GM19025 (cell line): ENCODE measurements at regions not wholly inside any gene's neighbourhood (a gene's known extent, or its start where the extent isn't known, plus 50 kb on each side); places are given as distances from the start of the nearest gene placed in this dataset.
A peak's percentile ranks its signal among the peaks of the same experiment; 100 is the strongest.
"Not testable (repeated sequence)": the region's sequence is repeated elsewhere in the genome, so short reads cannot be mapped to it uniquely, and the experiment has no call there.

ENCODE experiments used
- ATAC-seq: cut with Tn5 transposase; IDR thresholded peaks from one replicate; pipeline ENCODE4 v1.9.1; 2021; ENCODE audit warnings: mild to moderate bottlenecking, low read depth, moderate library complexity; ENCODE audit not compliant: unreplicated experiment

DNA sequence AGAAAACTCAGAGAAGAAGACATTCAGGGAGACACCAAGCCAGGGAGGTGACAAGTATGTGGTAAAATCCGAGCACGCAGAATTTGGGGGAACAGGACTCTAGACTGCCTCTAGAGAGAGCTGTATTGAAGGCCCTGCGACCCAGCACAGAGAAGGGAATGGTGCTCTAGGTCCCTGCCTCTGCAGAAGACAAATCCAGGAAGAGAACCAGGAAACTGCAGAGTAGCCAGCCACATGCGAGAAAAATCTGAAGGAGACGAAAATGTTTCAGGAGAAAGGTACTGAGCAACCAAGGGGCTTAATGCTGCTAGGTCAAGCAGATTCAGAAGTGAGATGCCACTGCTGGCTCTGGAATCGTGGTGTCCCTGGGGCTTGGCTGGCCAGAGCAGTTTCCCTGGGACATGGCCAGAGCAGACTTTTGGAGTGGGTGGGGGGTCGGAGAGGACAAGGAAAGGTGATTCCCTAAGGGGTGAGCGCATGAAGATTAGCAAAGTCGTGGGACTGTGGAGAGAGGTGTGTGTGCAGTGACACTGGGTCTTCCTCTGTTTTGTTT, 158.0 kb upstream of the KLF6 start:
- no peak for ATAC-seq

DNA sequence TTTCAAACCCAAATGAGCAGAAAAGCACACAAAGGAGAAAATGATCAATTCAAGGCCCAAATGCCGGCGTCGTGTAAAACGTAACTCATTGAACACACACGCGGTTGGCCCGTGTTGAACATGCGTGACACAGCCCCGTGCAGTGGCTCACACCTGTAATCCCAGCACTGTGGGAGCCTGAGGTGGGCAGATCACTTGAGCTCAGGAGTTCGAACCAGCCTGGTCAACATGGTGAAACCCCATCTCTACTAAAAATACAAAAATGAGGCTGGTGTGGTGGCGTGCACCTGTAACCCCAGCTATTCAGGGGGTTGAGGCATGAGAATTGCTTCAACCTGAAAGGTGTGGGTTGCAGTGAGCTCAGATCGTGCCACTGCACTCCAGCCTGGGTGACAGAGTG, 156.7 kb upstream of the KLF6 start:
- no peak for ATAC-seq

DNA sequence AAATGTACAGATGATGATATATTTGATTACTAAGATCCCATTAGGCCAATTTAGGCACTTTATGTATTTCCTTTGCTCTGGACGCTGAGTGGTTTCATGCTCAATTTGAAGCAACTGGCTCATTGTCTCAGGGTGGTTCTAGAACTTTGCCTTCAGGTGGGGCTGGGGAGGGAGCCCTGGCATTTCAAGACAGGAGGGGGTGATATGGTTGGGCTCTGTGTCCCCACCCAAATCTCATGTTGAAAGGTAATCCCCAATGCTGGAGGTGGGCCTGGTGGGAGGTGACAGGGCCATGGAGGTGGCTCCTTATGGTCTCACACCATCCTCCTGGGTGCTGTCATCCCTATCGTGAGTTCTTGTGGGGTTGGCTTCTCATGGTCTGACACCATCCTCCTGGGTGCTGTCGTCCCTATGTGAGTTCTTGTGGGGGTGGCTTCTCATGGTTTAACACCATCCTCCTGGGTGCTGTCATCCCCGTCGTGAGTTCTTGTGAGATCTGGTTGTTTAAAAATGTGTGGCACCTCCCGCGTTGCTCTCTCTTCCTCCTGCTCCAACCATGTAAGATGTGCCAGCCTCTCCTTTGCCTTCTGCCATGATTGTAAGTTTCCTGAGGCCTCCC, 151.5 kb upstream of the KLF6 start:
- ATAC-seq = no peak

DNA sequence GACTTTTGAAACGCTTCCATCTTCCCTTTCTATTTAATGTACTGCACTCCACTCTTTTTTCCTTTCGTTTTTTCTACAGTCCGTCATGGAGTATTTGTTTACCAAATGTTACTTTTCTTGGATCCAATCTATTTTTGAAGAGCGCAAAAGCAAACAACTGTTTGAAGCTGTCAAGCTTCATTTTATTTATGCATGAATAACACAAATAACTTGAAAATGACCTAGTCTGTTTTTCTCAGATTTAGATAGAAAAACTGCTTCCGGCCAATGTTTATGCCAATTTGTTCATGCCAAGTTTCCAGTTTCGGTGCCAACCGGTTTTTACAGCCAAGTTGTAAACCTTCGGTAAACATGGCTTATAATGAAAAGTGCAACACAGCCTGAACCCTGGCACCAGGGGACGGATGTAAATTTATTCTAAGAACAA, 150.9 kb upstream of the KLF6 start:
- ATAC-seq = no peak

DNA sequence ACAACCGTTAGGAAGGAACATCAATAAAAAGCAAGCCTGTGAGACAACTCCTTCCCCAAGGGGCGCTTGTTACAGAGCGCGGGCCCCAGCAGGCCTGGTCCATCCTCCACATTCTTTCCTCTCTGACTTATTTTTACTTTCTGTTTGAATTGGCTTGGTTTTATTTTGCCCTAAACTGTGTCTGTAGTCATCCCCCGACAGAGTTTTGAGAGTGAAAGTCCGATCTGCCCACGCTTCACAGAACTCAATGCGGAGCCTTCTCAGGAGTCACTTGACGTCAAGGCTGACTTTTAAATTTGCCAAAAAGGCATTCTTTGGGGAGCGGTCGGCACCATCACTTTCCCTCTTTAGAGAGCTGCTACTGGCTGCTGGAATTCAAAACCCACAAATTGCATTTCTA, 150.1 kb upstream of the KLF6 start:
- peak; percentile 97 for ATAC-seq

DNA sequence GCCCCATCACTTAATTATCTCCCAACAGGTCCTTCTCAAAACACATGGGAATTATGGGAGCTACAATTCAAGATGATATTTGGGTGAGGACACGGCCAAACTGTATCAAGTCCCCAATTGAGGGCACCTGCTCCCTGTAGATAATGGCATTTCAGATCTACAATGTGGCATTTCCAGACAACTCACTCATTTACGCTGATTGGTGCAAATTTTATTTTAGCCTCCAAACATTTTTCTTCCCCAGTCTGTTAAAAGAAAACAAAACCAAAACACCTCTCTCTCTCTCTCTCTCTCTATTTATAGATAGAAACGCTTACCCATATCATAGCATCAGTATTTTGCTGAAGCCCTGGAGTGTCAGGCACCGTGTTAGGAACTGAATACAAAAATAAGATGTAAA, 148.7 kb upstream of the KLF6 start:
- ATAC-seq = no peak

DNA sequence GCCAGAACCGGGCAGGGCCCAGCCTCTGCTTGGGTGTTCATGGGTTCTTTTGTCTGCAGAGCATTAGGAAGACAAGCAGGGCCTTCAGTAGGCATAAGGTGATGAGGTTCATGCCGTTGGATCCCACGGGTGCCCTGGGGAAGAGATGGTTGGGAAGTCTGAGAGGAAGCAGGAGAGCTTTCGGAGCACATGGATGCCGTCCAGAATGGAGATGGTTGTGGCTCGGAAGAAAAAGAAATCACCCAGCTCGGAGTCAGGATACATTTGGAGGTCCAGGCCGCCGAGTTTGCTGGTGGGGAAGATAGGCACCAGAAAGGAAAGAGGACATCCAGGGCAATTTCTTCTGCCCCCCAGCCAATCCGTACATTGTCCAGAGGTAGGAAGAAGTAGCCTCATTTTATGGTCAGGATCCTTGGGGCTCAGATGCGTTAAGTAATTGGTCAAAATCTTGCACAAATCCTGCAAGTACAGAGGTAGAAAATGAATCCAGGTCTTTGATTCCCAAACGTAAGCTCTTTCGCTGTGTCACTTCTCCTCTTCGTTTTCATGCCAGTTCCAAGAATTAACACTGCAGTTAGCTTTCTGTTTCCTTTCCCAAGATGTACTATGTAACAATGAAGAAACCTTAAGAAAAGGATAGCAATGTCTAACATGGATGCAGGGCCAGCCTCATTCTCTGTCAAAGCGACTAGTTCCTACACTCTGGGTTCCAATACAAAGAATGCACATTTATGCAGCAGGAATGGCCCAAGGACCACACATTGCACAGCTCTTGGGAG, 147.8 kb upstream of the KLF6 start:
- no peak for ATAC-seq

DNA sequence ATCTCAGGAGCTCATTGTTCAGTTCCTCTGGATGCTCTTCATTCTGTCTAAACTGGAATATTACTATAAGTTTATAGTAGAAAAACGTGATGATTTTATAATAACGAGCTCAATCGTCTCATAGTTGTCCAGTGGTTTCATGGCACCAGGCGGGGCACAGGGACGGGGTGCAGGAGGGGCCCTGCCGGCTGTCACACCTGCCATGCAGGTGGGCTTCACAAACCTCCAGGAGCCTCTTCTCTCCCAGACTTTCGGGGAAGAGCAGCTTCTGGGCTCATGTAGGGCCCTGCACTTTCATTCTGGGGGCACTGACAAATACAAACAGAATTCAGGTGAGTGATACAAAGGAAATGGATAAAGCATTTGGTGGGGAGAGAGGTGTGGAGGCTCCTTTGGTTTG, 146.9 kb upstream of the KLF6 start:
- ATAC-seq = no peak

DNA sequence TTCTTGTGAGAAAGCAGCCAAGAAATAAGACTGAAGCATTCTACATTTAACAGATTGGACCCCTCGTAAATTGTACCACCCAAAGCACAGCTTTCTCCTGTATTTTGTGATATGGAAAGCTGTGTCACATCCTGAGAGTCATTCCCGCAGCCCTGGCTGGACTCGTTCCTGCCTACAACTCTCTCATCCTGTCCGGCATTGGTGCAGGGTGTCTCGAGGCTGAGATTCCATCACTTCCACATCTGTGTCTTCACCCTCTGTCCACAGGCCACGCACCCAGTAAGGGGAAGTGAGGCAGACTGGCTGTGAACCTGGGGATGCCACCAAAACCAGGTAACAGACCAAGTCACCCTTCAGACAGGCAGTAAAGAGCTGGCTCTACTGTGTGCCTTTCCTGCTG, 146.2 kb upstream of the KLF6 start:
- no peak for ATAC-seq

DNA sequence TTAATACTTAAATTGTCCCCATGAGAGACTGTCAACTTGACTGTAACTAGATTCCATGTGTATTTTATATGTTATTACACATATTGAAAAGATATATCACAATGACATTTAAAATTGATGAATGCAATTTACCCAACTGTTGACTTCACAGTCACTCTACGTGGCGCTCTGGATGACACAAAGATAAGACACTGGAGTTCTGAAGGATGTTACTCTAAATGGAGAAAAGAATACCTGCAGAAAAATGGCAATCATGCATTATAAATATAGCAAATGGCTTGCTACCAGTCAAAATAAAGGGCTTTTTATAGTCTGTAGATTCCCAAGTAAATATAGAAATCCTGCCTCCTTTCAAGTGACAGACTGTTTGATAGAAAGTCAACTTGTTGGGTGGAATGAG, 143.6 kb upstream of the KLF6 start:
- ATAC-seq = no peak

DNA sequence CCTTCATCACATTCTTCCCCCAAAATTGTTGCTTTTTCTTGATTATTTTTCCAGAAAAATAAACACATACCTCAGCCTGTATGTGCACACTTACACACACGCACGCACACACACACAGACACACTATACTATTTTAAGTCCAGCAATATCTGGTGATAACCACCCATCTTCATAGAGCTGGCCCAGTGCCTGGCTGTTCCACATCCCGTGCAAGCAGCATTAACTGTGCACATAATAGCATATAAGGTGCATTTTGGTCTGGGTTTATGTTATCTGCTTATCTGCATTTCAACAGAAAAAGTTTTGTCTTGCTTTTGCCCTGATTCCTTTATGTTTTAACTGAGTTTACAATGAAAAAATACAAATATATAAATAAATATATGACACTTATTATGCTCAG, 143.1 kb upstream of the KLF6 start:
- ATAC-seq = no peak

DNA sequence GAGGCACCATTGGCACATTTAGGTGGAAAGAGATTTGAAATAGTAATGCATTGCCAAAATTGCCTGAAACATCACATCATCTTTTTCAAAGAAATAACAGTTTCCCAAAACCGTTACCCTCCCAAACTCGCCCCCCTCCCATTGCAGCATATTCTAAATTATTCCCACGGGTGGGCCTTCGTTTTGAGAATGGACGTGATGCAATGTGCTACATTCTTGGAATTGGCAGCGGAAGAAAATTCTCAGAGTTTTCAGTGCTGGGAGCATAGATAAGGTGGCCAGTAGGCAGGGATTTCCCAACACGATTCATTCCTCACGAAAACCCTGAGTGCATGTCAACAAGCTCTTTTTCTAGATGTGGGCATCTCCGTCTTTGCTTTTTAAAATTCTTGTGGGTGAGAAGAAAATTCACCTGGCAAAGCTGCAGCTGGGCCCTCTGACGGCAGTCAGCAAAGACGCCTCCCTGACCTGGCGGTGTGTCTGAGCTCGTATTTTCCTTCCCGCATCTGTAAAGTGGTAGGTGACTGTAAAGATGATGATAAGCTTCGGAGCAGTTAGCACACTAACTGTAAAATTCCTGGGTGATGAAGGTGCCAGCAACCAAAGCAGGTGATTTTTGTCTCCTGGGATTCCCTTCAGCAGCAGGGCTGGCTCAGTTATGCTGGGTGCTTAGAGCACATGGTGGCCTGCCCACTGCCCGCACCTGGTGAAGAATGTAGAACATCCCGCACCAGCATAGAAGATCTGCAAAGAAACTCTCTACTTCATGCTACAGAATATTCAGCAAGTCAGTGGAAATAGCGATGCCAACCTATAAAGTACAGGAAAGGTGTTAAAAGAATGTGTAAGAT, 141.9 kb upstream of the KLF6 start:
- ATAC-seq = no peak

DNA sequence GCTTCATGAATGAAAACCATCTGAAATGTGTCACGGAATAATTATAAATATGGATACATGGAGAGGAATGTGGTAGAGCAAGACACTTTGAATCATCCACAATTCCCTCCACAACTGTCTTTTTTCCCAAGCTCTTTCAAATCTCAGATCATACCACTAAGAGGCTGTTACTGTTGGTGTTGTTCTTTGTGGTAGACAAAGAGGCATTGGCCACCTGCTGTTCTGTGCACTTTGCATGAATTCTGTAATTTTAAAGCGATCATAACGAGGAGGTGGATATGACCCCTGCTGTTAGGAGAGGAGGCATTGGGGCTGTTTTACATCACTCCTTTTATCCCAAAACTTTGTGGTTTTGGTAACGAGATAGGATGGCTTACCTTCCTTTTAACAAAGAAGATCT, 141.2 kb upstream of the KLF6 start:
- ATAC-seq = no peak

DNA sequence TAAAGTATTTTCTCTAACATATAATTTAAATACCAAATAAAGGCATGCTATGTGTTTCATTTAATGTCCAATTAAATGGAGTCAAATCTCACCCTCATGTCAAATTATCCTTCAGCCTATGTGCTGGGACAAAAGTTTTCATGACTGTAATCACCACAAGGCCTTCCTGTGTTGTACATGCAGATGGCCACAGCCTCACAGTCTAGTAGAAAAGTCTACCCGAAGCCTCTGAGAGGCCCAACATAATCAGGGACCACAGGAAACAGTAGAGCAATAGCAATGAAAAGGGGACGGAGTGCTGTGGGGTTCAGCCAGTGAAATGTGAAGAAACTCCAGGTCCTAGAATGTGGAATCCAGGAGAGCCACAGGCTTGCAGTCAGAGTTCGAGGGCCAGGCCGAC, 140.2 kb upstream of the KLF6 start:
- no peak for ATAC-seq

DNA sequence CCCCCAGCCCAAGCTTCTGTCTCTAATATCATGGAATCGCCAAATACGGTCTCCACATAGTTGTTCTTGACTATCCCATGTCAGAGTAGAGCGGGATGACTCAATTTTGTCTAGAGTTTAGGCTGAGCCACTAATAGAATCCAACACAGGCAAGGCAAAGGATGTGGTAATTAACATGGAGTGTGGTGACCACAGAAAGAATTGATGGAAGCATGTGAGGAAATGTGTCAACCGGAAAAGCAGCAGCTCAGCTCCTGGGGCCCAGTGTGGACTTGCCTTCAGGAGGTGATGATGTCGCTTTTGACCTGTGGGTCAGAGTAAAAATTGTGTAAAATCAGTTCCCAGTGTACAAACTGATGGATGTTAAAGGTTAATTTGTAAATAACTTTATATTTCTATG, 139.3 kb upstream of the KLF6 start:
- ATAC-seq = no peak

DNA sequence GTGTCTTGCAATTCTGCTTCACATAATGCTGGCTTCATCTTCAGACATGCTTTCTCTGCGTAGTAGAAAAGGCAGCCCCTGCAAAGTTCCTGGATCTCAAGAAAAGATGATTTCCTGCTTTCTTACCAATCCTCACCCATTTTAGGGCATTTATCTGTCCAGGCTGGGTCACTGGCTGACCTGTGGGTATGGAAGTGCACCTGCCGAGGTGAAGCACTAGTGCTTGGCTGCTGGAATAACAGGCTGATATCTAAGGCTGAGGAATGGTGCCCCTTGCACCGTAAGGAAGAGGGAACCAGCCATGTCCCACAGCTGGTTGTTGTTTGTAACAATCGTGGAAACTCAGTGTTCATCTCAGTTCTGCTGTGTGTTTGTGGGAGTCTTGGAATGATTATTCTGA, 138.0 kb upstream of the KLF6 start:
- no peak for ATAC-seq

DNA sequence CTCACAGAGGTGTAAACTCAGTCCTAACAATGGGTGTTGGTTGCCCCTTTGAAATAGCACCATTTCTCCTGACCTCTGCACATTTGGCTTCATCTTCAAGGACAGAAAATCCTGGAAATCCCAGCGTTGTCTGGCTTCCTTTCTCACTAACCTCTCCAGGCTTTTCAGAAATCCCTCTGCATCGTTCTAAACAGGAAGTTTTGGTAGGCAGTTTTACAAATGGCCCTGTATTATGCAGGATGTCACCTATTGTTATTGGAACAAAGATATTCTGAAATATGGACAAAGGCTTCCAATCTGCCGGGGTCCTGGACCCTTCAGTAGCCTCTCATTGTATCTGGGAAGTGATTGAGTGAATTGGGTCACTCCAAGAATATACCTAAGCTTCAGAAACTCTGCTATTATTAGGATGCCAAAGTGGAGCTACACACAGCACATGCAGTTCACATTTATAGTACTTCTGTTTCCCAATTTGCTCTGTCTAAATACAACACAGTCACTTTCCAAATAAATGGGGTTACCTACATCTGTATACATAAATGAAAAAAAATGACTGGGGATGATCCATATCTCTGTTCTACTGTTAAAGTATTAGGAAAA, 134.8 kb upstream of the KLF6 start:
- ATAC-seq = no peak

DNA sequence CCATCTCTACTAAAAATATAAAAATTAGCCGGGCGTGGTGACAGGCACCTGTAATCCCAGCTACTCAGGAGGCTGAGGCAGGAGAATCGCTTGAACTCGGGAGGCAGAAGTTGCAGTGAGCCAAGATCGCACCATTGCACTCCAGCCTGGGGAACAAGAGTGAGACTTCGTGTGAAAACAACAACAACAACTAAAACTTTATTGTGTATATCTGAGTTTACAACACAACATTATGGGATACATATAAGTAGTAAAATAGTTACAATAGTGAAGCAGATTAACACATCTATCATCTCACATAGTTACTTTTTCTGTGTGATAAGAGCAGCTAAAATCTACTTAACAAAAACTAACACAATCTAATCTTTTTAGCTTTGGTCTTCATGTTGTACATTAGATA, 132.4 kb upstream of the KLF6 start:
- not testable (repeated sequence) for ATAC-seq

DNA sequence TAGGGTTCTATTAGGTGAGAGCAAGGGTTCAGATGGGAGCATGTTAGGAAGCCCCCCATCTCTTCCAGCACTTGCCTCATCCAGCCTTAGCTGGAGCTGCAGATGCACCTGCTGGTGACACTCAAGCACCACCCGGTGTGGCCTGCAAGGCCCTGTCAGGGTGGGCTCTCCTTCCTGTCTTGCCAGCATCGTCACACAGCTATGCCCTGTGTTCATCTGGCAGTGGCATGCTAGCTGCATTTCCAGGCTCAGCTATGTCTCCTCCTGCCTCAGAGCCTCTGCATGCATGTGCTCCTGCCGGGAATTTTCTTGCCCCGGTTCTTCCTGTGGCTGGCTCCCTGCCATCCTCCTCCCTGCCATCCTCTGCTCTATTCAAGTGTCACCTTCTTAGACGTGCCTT, 129.7 kb upstream of the KLF6 start:
- no peak for ATAC-seq

DNA sequence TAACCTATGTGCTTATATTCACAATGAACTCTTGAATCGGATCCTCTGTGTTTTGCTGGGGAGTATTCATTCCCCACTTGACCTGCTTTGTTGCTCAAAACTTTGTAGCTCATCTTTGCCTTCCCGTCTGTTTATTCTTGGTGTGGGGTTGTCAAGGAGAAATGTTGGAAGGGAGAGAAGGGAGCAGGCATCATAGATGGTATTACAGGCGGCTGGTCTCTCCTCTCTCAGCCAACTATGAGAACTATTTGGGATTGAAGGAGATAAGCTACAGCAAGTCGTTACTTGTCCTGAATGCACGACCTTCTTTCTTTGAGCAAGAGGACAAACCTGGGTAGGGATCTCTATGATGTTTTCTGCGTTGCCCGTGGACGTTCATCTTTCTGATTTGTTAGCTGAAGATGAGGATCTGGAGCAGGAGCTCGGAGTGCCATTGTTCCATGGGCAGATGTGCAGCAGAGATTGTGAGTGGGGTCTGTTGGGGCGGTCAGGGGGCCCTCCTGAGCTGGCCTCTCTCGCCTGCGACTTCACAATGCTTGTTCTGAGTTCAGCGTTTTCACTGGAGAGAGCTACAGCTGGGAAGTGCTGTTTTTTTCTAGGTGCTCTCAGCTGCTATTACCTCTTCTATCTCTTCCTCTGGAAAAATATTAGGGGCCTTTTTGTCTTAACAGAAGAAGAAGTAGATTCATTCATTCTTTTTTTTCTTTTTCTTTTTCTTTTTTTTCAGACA, 126.9 kb upstream of the KLF6 start:
- ATAC-seq = no peak
